ENCODE measurements at regions not wholly inside any gene's neighbourhood (a gene's known extent, or its start where the extent isn't known, plus 50 kb on each side); places are given as distances from the start of the nearest gene placed in this dataset.

DNA sequence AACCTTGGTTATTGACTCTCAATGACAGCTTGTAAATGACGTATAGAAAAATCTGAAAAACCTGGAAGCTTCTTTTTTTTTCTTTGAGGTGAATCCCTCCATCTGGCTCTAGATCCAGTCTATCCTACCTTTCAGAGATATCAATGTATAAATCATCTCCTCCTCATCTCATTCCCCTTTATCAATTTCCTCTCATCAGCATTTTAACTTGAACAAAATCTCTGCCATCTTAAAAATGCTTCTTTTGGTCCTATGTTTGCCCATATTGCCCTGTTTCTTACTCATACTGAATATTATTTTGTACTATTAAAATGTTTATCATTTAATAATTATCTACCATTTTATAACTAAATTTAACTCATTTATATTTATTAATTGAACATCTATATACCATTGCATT, 306.7 kb upstream of the TSHZ2 start:
- TF ChIP-seq CTCF (IDR thresholded peaks at IDR 0.05; ENCODE audit: unreplicated experiment), result no peak
- Mint-ChIP-seq H3K4me3 (ENCODE audit: low read depth) (no peak overlapping the region), H3K9me3 (ENCODE audit: low read depth) (no peaks in the 10 kb centered on the region), H3K27ac (no peak overlapping the region), H3K36me3 (ENCODE audit: insufficient read depth) (no peaks in the 10 kb centered on the region), H3K4me1 (ENCODE audit: low read depth) (no peaks in the 10 kb centered on the region), H3K27me3 (peaks cover 12% of the 10 kb centered on the region)
- DNase-seq (ENCODE audit: low spot score, unreplicated experiment), result no peak

DNA sequence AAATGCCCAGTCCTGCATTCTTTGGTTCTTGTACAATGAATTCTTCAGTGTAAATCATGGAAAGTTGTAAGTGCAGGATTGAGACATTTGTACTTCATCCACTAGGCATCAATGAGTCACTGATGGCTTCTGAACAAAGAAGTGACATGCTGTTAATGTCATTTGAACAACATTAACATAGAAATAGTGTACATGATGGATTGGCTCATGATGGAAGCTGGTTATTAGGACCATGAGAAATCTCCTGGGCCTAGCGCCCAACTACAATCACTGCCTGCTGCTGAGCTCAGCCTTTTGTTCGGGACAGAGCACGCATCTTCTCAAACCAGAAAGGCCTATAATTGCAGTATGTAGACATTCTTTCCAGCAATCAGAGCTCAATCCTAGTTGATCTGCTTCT, 316.8 kb upstream of the TSHZ2 start:
- H3K4me3 Mint-ChIP-seq (ENCODE audit: low read depth), result no peak overlapping the region
- DNase-seq (ENCODE audit: low spot score, unreplicated experiment), result no peak
- no peak overlapping the region for H3K27ac Mint-ChIP-seq
- TF ChIP-seq CTCF (IDR thresholded peaks at IDR 0.05; ENCODE audit: unreplicated experiment), result no peak
- H3K27me3 Mint-ChIP-seq, result peaks cover 28% of the 10 kb centered on the region
- no peaks in the 10 kb centered on the region for H3K36me3 Mint-ChIP-seq (ENCODE audit: insufficient read depth)
- H3K4me1 Mint-ChIP-seq (ENCODE audit: low read depth), result no peaks in the 10 kb centered on the region
- no peaks in the 10 kb centered on the region for H3K9me3 Mint-ChIP-seq (ENCODE audit: low read depth)

DNA sequence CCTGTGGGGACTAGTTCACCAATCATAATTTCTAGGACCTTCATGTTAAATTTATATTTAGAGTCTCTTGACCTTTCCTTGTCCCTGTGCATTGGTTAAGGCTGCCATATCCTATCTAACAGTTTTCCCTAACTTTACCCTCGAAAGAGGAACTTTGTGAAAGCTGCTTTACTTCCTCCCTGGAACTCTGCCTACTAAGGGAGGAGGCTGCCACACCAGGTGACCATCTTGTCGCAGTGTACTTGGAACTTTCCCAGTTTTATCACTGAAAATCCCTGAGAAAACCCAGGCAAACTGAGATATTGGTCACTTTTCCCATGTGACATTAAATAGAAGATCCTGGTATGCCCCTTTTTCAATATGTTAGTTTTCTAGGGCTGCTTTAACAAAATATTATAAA, 317.6 kb upstream of the TSHZ2 start:
- no peak for TF ChIP-seq CTCF (IDR thresholded peaks at IDR 0.05; ENCODE audit: unreplicated experiment)
- Mint-ChIP-seq H3K27ac (no peak overlapping the region), H3K9me3 (ENCODE audit: low read depth) (no peaks in the 10 kb centered on the region), H3K27me3 (peaks cover 24% of the 10 kb centered on the region), H3K4me3 (ENCODE audit: low read depth) (no peak overlapping the region), H3K4me1 (ENCODE audit: low read depth) (no peaks in the 10 kb centered on the region), H3K36me3 (ENCODE audit: insufficient read depth) (no peaks in the 10 kb centered on the region)
- DNase-seq (ENCODE audit: low spot score, unreplicated experiment), result no peak

DNA sequence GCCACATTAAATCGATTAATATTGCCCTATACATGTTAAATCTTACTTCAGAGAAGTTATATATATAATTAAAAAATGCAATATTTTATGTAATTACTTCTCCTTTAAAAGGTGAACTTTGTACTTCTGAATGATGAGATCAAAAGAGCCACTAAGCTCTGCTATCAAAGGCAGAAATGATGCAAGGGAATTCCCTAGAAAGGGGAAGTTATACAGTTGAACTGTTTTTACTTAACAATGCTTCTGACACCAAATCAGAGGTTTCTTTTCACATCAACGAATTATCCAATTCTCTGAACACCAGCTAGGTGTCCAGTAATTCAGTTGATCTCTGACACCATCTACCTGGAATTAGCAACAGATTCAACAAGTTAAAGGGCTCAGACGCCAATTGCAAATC, 319.9 kb upstream of the TSHZ2 start:
- H3K27me3 Mint-ChIP-seq, result peaks cover 33% of the 10 kb centered on the region
- H3K36me3 Mint-ChIP-seq (ENCODE audit: insufficient read depth), result no peaks in the 10 kb centered on the region
- H3K4me3 Mint-ChIP-seq (ENCODE audit: low read depth), result no peak overlapping the region
- no peak for DNase-seq (ENCODE audit: low spot score, unreplicated experiment)
- no peaks in the 10 kb centered on the region for H3K4me1 Mint-ChIP-seq (ENCODE audit: low read depth)
- H3K9me3 Mint-ChIP-seq (ENCODE audit: low read depth), result no peaks in the 10 kb centered on the region
- TF ChIP-seq CTCF (IDR thresholded peaks at IDR 0.05; ENCODE audit: unreplicated experiment), result no peak
- H3K27ac Mint-ChIP-seq, result no peak overlapping the region

DNA sequence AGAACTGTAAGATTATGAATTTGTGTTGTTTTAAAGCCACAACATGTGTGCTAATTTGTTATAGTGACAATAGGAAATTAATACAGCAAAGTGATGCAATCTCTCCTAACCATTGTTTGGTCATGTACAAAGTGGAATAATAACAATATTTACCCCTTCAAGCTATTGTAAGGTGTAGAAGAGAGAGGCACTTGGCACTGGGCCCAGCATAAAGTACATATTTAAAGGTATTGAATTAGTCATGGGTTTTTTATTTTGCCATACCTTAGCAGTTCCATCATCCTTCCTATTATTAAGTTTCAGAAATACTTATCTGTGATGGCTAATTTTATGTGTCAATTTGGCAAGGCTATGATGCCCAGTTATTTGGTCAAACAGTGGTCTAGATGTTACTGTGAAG, 322.4 kb upstream of the TSHZ2 start:
- no peaks in the 10 kb centered on the region for H3K4me1 Mint-ChIP-seq (ENCODE audit: low read depth)
- no peak for TF ChIP-seq CTCF (IDR thresholded peaks at IDR 0.05; ENCODE audit: unreplicated experiment)
- H3K27ac Mint-ChIP-seq, result no peak overlapping the region
- H3K27me3 Mint-ChIP-seq, result peaks cover 34% of the 10 kb centered on the region
- no peaks in the 10 kb centered on the region for H3K36me3 Mint-ChIP-seq (ENCODE audit: insufficient read depth)
- no peak overlapping the region for H3K4me3 Mint-ChIP-seq (ENCODE audit: low read depth)
- no peak for DNase-seq (ENCODE audit: low spot score, unreplicated experiment)
- H3K9me3 Mint-ChIP-seq (ENCODE audit: low read depth), result no peaks in the 10 kb centered on the region
